Left ventricle myocardium superior (tissue), 1 donor: ENCODE measurements at regions not wholly inside any gene's neighbourhood (a gene's known extent, or its start where the extent isn't known, plus 50 kb on each side); places are given as distances from the start of the nearest gene placed in this dataset.
"Not testable (repeated sequence)": the region's sequence is repeated elsewhere in the genome, so short reads cannot be mapped to it uniquely, and the experiment has no call there.

Experiments used
- ATAC-seq: fragments of 200-7000 bp; cut with Tn5 transposase; one replicate; pipeline ENCODE4 v1.9.1; 2020; ENCODE audit warnings: mild to moderate bottlenecking, moderate library complexity
- DNase-seq: peaks from one replicate; pipeline ENCODE4 v3.0.0-alpha.2; 2020
- intact Hi-C: fragments of 100-400 bp; cut with micrococcal nuclease; formaldehyde crosslinking; loops from one replicate; pipeline ENCODE4 v1.11.0; 2022
- donor health status: DM: no; HTN: yes; CAD: no; lungs with severe emphysema.

GRCh38 chr5:10880934-10881333, 119.9 kb upstream of the DAP start:
- ATAC-seq (no peak), DNase-seq (no peak)
- intact Hi-C loops: no loop called here

- ATAC-seq, intact Hi-C loops, DNase-seq: not testable (repeated sequence)
Observed at GRCh38 chr5:10876996-10877395, 116.0 kb upstream of the DAP start.

- no peak for DNase-seq
- intact Hi-C loops: no loop called here
- peak; percentile 37 for ATAC-seq
Observed at GRCh38 chr5:10876006-10876744, 115.1 kb upstream of the DAP start.

- no peak for ATAC-seq
- DNase-seq: no peak
- intact Hi-C loops: no loop called here
Observed at GRCh38 chr5:10875201-10875768, 114.3 kb upstream of the DAP start.

- intact Hi-C loops: no loop called here
- DNase-seq (no peak), ATAC-seq (no peak)
Observed at GRCh38 chr5:10874541-10874940, 113.5 kb upstream of the DAP start.

GRCh38 chr5:10870791-10871190, 109.8 kb upstream of the DAP start:
- intact Hi-C loops: no loop called here
- ATAC-seq: no peak
- no peak for DNase-seq

- no peak for ATAC-seq
- no peak for DNase-seq
- intact Hi-C loops: no loop called here
Observed at GRCh38 chr5:10868956-10869355, 107.9 kb upstream of the DAP start.

GRCh38 chr5:10867389-10868303, 106.6 kb upstream of the DAP start:
- DNase-seq: no peak
- intact Hi-C loops: no loop called here
- ATAC-seq: no peak

GRCh38 chr5:10866913-10867312, 105.9 kb upstream of the DAP start:
- ATAC-seq (no peak), DNase-seq (no peak)
- intact Hi-C loops: no loop called here

GRCh38 chr5:10863763-10864383, 102.8 kb upstream of the DAP start:
- peak; percentile 60 for ATAC-seq
- intact Hi-C loops: no loop called here
- peak; percentile 49 for DNase-seq

GRCh38 chr5:10862085-10862484, 101.1 kb upstream of the DAP start:
- intact Hi-C loops: no loop called here
- ATAC-seq (no peak), DNase-seq (no peak)

GRCh38 chr5:10861423-10861790, 100.4 kb upstream of the DAP start:
- no peak for ATAC-seq
- DNase-seq: no peak
- intact Hi-C loops: no loop called here

- intact Hi-C loops: no loop called here
- DNase-seq: no peak
- no peak for ATAC-seq
Observed at GRCh38 chr5:10860645-10861422, 99.8 kb upstream of the DAP start.

- intact Hi-C loops: no loop called here
- ATAC-seq: no peak
- DNase-seq: no peak
Observed at GRCh38 chr5:10860196-10860543, 99.1 kb upstream of the DAP start.

GRCh38 chr5:10859393-10860195, 98.6 kb upstream of the DAP start:
- no peak for DNase-seq
- ATAC-seq: no peak
- intact Hi-C loops: no loop called here

GRCh38 chr5:10858945-10859344, 97.9 kb upstream of the DAP start:
- no peak for ATAC-seq
- intact Hi-C loops: no loop called here
- DNase-seq: no peak

- intact Hi-C loops: no loop called here
- no peak for ATAC-seq
Observed at GRCh38 chr5:10858307-10858706, 97.3 kb upstream of the DAP start.

GRCh38 chr5:10857338-10857733, 96.3 kb upstream of the DAP start:
- intact Hi-C loops: no loop called here
- DNase-seq: no peak
- no peak for ATAC-seq

More at GRCh38 chr5:10858307-10858706, 97.3 kb upstream of the DAP start:
- DNase-seq: no peak
